ENCODE measurements at regions not wholly inside any gene's neighbourhood (a gene's known extent, or its start where the extent isn't known, plus 50 kb on each side); places are given as distances from the start of the nearest gene placed in this dataset.

DNA sequence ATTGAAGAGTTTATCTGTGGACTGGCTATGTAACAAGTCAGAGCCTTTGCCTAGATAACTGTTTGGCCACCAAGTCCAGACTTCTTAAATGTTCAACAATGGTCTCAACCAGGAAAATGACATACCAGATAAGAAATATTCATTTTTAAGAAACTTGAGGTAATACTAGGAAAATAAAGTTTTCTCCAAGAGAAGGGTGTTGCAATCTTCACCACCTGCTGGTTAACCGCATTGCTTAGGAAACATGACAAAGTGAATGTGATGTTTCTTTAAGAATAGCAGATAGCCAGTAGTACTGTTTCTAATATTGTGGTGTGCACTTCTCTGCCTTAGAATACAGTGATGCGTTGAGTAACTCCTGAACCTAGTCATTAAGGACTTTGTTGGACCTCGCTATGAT is 321.5 kb upstream of the CADM2 start (continued):
- TF ChIP-seq, protein P1, sequence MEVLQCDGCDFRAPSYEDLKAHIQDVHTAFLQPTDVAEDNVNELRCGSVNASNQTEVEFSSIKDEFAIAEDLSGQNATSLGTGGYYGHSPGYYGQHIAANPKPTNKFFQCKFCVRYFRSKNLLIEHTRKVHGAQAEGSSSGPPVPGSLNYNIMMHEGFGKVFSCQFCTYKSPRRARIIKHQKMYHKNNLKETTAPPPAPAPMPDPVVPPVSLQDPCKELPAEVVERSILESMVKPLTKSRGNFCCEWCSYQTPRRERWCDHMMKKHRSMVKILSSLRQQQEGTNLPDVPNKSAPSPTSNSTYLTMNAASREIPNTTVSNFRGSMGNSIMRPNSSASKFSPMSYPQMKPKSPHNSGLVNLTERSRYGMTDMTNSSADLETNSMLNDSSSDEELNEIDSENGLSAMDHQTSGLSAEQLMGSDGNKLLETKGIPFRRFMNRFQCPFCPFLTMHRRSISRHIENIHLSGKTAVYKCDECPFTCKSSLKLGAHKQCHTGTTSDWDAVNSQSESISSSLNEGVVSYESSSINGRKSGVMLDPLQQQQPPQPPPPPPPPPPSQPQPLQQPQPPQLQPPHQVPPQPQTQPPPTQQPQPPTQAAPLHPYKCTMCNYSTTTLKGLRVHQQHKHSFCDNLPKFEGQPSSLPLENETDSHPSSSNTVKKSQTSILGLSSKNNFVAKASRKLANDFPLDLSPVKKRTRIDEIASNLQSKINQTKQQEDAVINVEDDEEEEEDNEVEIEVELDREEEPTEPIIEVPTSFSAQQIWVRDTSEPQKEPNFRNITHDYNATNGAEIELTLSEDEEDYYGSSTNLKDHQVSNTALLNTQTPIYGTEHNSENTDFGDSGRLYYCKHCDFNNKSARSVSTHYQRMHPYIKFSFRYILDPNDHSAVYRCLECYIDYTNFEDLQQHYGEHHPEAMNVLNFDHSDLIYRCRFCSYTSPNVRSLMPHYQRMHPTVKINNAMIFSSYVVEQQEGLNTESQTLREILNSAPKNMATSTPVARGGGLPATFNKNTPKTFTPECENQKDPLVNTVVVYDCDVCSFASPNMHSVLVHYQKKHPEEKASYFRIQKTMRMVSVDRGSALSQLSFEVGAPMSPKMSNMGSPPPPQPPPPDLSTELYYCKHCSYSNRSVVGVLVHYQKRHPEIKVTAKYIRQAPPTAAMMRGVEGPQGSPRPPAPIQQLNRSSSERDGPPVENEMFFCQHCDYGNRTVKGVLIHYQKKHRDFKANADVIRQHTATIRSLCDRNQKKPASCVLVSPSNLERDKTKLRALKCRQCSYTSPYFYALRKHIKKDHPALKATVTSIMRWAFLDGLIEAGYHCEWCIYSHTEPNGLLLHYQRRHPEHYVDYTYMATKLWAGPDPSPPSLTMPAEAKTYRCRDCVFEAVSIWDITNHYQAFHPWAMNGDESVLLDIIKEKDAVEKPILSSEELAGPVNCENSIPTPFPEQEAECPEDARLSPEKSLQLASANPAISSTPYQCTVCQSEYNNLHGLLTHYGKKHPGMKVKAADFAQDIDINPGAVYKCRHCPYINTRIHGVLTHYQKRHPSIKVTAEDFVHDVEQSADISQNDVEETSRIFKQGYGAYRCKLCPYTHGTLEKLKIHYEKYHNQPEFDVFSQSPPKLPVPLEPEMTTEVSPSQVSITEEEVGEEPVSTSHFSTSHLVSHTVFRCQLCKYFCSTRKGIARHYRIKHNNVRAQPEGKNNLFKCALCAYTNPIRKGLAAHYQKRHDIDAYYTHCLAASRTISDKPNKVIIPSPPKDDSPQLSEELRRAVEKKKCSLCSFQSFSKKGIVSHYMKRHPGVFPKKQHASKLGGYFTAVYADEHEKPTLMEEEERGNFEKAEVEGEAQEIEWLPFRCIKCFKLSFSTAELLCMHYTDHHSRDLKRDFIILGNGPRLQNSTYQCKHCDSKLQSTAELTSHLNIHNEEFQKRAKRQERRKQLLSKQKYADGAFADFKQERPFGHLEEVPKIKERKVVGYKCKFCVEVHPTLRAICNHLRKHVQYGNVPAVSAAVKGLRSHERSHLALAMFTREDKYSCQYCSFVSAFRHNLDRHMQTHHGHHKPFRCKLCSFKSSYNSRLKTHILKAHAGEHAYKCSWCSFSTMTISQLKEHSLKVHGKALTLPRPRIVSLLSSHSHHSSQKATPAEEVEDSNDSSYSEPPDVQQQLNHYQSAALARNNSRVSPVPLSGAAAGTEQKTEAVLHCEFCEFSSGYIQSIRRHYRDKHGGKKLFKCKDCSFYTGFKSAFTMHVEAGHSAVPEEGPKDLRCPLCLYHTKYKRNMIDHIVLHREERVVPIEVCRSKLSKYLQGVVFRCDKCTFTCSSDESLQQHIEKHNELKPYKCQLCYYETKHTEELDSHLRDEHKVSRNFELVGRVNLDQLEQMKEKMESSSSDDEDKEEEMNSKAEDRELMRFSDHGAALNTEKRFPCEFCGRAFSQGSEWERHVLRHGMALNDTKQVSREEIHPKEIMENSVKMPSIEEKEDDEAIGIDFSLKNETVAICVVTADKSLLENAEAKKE (CRISPR knock-in tag; IDR thresholded peaks at IDR 0.05), result no peak
- TF ChIP-seq, protein P2, sequence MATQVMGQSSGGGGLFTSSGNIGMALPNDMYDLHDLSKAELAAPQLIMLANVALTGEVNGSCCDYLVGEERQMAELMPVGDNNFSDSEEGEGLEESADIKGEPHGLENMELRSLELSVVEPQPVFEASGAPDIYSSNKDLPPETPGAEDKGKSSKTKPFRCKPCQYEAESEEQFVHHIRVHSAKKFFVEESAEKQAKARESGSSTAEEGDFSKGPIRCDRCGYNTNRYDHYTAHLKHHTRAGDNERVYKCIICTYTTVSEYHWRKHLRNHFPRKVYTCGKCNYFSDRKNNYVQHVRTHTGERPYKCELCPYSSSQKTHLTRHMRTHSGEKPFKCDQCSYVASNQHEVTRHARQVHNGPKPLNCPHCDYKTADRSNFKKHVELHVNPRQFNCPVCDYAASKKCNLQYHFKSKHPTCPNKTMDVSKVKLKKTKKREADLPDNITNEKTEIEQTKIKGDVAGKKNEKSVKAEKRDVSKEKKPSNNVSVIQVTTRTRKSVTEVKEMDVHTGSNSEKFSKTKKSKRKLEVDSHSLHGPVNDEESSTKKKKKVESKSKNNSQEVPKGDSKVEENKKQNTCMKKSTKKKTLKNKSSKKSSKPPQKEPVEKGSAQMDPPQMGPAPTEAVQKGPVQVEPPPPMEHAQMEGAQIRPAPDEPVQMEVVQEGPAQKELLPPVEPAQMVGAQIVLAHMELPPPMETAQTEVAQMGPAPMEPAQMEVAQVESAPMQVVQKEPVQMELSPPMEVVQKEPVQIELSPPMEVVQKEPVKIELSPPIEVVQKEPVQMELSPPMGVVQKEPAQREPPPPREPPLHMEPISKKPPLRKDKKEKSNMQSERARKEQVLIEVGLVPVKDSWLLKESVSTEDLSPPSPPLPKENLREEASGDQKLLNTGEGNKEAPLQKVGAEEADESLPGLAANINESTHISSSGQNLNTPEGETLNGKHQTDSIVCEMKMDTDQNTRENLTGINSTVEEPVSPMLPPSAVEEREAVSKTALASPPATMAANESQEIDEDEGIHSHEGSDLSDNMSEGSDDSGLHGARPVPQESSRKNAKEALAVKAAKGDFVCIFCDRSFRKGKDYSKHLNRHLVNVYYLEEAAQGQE (IDR thresholded peaks at IDR 0.05; ENCODE audit: unreplicated experiment), result no peak
- TF ChIP-seq POLR2AphosphoS5 (IDR thresholded peaks at IDR 0.05; ENCODE audit: low read depth), result no peak
- no peak for TF ChIP-seq ZNF331 (CRISPR knock-in tag; IDR thresholded peaks at IDR 0.05; ENCODE audit: low read depth)

DNA sequence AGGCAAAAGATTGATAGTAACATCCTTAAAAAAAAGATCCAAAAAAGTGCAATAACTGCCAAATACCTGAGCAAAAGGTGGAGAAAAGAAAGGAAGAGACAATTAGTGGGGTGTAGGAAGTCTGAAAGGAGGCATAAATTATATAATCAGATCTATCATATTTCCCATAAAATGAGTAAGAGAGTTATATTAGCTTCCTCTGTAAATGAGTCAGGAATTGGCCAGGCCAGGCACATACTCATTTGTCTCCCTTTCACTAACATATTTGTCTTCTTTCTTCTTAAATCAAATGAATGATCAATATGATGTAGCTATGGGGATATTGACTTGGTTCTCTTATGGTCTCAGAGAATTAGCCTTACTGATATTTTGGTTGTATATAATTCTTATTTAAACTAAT is 292.3 kb upstream of the CADM2 start:
- no peak overlapping the region for H2AFZ ChIP-seq
- DNase-seq (ENCODE audit: low spot score), result no peak
- no peak overlapping the region for H3K4me3 Mint-ChIP-seq
- H3F3A ChIP-seq (replicated peaks; ENCODE audit: low read depth), result no peaks in the 10 kb centered on the region
- no peak overlapping the region for H3K27ac ChIP-seq (ENCODE audit: low read depth)
- no peak for ATAC-seq
- H3K36me3 ChIP-seq (ENCODE audit: insufficient read depth), result no peaks in the 10 kb centered on the region
- no peaks in the 10 kb centered on the region for H3K27me3 Mint-ChIP-seq (ENCODE audit: insufficient read depth, low read depth, poor library complexity)
- no peaks in the 10 kb centered on the region for H3K79me2 ChIP-seq (replicated peaks; ENCODE audit: insufficient read depth)
- no peak overlapping the region for H3K27ac Mint-ChIP-seq
- H3K9me3 Mint-ChIP-seq, result no peaks in the 10 kb centered on the region
- H3K4me3 ChIP-seq, result no peak overlapping the region
- H3K4me1 ChIP-seq (ENCODE audit: insufficient read depth), result no peaks in the 10 kb centered on the region
- H3K27me3 ChIP-seq (ENCODE audit: insufficient read depth), result no peaks in the 10 kb centered on the region
- H3K4me2 ChIP-seq, result no peak overlapping the region
- H3K4me1 Mint-ChIP-seq, result no peaks in the 10 kb centered on the region
- H4K20me1 ChIP-seq (replicated peaks; ENCODE audit: insufficient read depth), result no peaks in the 10 kb centered on the region
- no peaks in the 10 kb centered on the region for H3K9me2 ChIP-seq (ENCODE audit: insufficient read depth)
- no peaks in the 10 kb centered on the region for H3K36me3 Mint-ChIP-seq (ENCODE audit: low read depth)
- TF ChIP-seq ZNF331 (CRISPR knock-in tag; IDR thresholded peaks at IDR 0.05; ENCODE audit: low read depth) (no peak), POLR2AphosphoS5 (IDR thresholded peaks at IDR 0.05; ENCODE audit: low read depth) (no peak), JUNB (IDR thresholded peaks at IDR 0.05; ENCODE audit: unreplicated experiment) (no peak)
- TF ChIP-seq, protein P3, sequence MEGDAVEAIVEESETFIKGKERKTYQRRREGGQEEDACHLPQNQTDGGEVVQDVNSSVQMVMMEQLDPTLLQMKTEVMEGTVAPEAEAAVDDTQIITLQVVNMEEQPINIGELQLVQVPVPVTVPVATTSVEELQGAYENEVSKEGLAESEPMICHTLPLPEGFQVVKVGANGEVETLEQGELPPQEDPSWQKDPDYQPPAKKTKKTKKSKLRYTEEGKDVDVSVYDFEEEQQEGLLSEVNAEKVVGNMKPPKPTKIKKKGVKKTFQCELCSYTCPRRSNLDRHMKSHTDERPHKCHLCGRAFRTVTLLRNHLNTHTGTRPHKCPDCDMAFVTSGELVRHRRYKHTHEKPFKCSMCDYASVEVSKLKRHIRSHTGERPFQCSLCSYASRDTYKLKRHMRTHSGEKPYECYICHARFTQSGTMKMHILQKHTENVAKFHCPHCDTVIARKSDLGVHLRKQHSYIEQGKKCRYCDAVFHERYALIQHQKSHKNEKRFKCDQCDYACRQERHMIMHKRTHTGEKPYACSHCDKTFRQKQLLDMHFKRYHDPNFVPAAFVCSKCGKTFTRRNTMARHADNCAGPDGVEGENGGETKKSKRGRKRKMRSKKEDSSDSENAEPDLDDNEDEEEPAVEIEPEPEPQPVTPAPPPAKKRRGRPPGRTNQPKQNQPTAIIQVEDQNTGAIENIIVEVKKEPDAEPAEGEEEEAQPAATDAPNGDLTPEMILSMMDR (conservative IDR thresholded peaks at IDR 0.05; ENCODE audit: low read depth in 2 of 2), result no peak
- TF ChIP-seq, protein P4, sequence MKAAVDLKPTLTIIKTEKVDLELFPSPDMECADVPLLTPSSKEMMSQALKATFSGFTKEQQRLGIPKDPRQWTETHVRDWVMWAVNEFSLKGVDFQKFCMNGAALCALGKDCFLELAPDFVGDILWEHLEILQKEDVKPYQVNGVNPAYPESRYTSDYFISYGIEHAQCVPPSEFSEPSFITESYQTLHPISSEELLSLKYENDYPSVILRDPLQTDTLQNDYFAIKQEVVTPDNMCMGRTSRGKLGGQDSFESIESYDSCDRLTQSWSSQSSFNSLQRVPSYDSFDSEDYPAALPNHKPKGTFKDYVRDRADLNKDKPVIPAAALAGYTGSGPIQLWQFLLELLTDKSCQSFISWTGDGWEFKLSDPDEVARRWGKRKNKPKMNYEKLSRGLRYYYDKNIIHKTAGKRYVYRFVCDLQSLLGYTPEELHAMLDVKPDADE (IDR thresholded peaks at IDR 0.05), result no peak
- TF ChIP-seq, protein P2 (IDR thresholded peaks at IDR 0.05; ENCODE audit: unreplicated experiment), result no peak
